ACC112 (cell line): ENCODE measurements at regions not wholly inside any gene's neighbourhood (a gene's known extent, or its start where the extent isn't known, plus 50 kb on each side); places are given as distances from the start of the nearest gene placed in this dataset.
"Not testable (repeated sequence)": the region's sequence is repeated elsewhere in the genome, so short reads cannot be mapped to it uniquely, and the experiment has no call there.

Experiments used
- H2AFZ ChIP-seq: fragments of 200-600 bp; sonication (generic); one replicate; pipeline ENCODE4 v1.6.0; 2017; ENCODE audit warnings: antibody characterized with exemption, low read length; ENCODE audit not compliant: unreplicated experiment
- H3K27ac ChIP-seq: fragments of 200-600 bp; sonication (generic); 2 replicates; pipeline ENCODE4 v1.5.1; 2014; ENCODE audit warnings: low read depth, mild to moderate bottlenecking, antibody characterized with exemption, low read length, moderate library complexity
- H3K27me3 ChIP-seq: fragments of 200-600 bp; sonication (generic); 2 replicates; pipeline ENCODE4 v1.6.1; 2014; ENCODE audit warnings: mild to moderate bottlenecking, antibody characterized with exemption, low read length, moderate library complexity, mixed read lengths; ENCODE audit not compliant: insufficient read depth
- H3K36me3 ChIP-seq: fragments of 200-600 bp; sonication (generic); 2 replicates; pipeline ENCODE4 v1.6.1; 2016; ENCODE audit warnings: mild to moderate bottlenecking, antibody characterized with exemption, low read length, moderate library complexity, mixed read lengths; ENCODE audit not compliant: insufficient read depth
- H3K4me1 ChIP-seq: fragments of 200-600 bp; sonication (generic); one replicate; pipeline ENCODE4 v1.6.1; 2016; ENCODE audit warnings: low read length, mixed read lengths; ENCODE audit not compliant: insufficient read depth, unreplicated experiment, control insufficient read depth
- H3K4me3 ChIP-seq: fragments of 200-600 bp; sonication (generic); 2 replicates; pipeline ENCODE4 v1.5.1; 2014; ENCODE audit warnings: mild to moderate bottlenecking, low read depth, low read length
- H3K79me2 ChIP-seq: fragments of 200-600 bp; sonication (generic); one replicate; pipeline ENCODE4 v1.6.0; 2016; ENCODE audit warnings: low read length; ENCODE audit not compliant: control insufficient read depth, unreplicated experiment, insufficient read depth

- Histone ChIP-seq H2AFZ (no peak overlapping the region), H3K4me3 (no peak overlapping the region), H3K79me2 (no peaks in the 10 kb centered on the region), H3K36me3 (no peaks in the 10 kb centered on the region), H3K27ac (no peak overlapping the region), H3K4me1 (no peaks in the 10 kb centered on the region), H3K27me3 (no peaks in the 10 kb centered on the region)
Observed at GRCh38 chr3:95731753-95732152, 1082.6 kb upstream of the EPHA6 start.

- Histone ChIP-seq H3K79me2 (no peaks in the 10 kb centered on the region), H3K36me3 (no peaks in the 10 kb centered on the region), H3K27ac (no peak overlapping the region), H3K4me1 (no peaks in the 10 kb centered on the region), H3K27me3 (no peaks in the 10 kb centered on the region), H2AFZ (no peak overlapping the region), H3K4me3 (no peak overlapping the region)
Observed at GRCh38 chr3:95733336-95733735, 1081.1 kb upstream of the EPHA6 start.

GRCh38 chr3:95738045-95738444 lies 1076.3 kb upstream of the EPHA6 start:
- no peaks in the 10 kb centered on the region for H3K36me3 ChIP-seq
- no peak overlapping the region for H3K4me3 ChIP-seq
- no peak overlapping the region for H2AFZ ChIP-seq
- H3K27ac ChIP-seq, result no peak overlapping the region
- no peaks in the 10 kb centered on the region for H3K27me3 ChIP-seq
- H3K79me2 ChIP-seq, result no peaks in the 10 kb centered on the region
- H3K4me1 ChIP-seq, result no peaks in the 10 kb centered on the region

GRCh38 chr3:95744896-95745295 lies 1069.5 kb upstream of the EPHA6 start:
- not testable (repeated sequence) for H3K79me2 ChIP-seq, H3K4me3 ChIP-seq, H3K27me3 ChIP-seq, H2AFZ ChIP-seq, H3K36me3 ChIP-seq, H3K4me1 ChIP-seq, H3K27ac ChIP-seq

- no peaks in the 10 kb centered on the region for H3K79me2 ChIP-seq
- no peaks in the 10 kb centered on the region for H3K36me3 ChIP-seq
- no peaks in the 10 kb centered on the region for H3K4me1 ChIP-seq
- H2AFZ ChIP-seq, result no peak overlapping the region
- no peak overlapping the region for H3K27ac ChIP-seq
- no peaks in the 10 kb centered on the region for H3K27me3 ChIP-seq
- H3K4me3 ChIP-seq, result no peak overlapping the region
Observed at GRCh38 chr3:95750097-95750496, 1064.3 kb upstream of the EPHA6 start.

GRCh38 chr3:95751509-95751908 lies 1062.9 kb upstream of the EPHA6 start:
- Histone ChIP-seq H3K4me3 (no peak overlapping the region), H2AFZ (no peak overlapping the region), H3K27ac (no peak overlapping the region), H3K4me1 (no peaks in the 10 kb centered on the region), H3K36me3 (no peaks in the 10 kb centered on the region), H3K79me2 (no peaks in the 10 kb centered on the region), H3K27me3 (no peaks in the 10 kb centered on the region)

- no peaks in the 10 kb centered on the region for H3K27me3 ChIP-seq
Observed at GRCh38 chr3:95752199-95752598, 1062.2 kb upstream of the EPHA6 start.

GRCh38 chr3:95758707-95759106 lies 1055.7 kb upstream of the EPHA6 start:
- no peak overlapping the region for H3K27ac ChIP-seq
- no peaks in the 10 kb centered on the region for H3K36me3 ChIP-seq
- H3K27me3 ChIP-seq, result no peaks in the 10 kb centered on the region
- no peaks in the 10 kb centered on the region for H3K79me2 ChIP-seq
- no peaks in the 10 kb centered on the region for H3K4me1 ChIP-seq
- no peak overlapping the region for H2AFZ ChIP-seq
- H3K4me3 ChIP-seq, result no peak overlapping the region

More at GRCh38 chr3:95752199-95752598, 1062.2 kb upstream of the EPHA6 start:
- H3K36me3 ChIP-seq, result no peaks in the 10 kb centered on the region
- H3K4me3 ChIP-seq, result no peak overlapping the region
- no peaks in the 10 kb centered on the region for H3K4me1 ChIP-seq
- H2AFZ ChIP-seq, result no peak overlapping the region
- H3K27ac ChIP-seq, result no peak overlapping the region
- H3K79me2 ChIP-seq, result no peaks in the 10 kb centered on the region

- no peaks in the 10 kb centered on the region for H3K27me3 ChIP-seq
- no peak overlapping the region for H3K4me3 ChIP-seq
- no peaks in the 10 kb centered on the region for H3K36me3 ChIP-seq
- H2AFZ ChIP-seq, result no peak overlapping the region
- H3K79me2 ChIP-seq, result no peaks in the 10 kb centered on the region
- H3K4me1 ChIP-seq, result no peaks in the 10 kb centered on the region
- no peak overlapping the region for H3K27ac ChIP-seq
Observed at GRCh38 chr3:95759614-95760301, 1054.6 kb upstream of the EPHA6 start.

- H3K27me3 ChIP-seq, result no peaks in the 10 kb centered on the region
Observed at GRCh38 chr3:95775486-95776094, 1038.8 kb upstream of the EPHA6 start.

GRCh38 chr3:95781598-95781997 lies 1032.8 kb upstream of the EPHA6 start:
- H3K4me3 ChIP-seq, result no peak overlapping the region
- H3K36me3 ChIP-seq, result no peaks in the 10 kb centered on the region
- H3K4me1 ChIP-seq, result no peaks in the 10 kb centered on the region
- no peak overlapping the region for H3K27ac ChIP-seq
- no peaks in the 10 kb centered on the region for H3K79me2 ChIP-seq
- no peak overlapping the region for H2AFZ ChIP-seq
- no peaks in the 10 kb centered on the region for H3K27me3 ChIP-seq

More at GRCh38 chr3:95775486-95776094, 1038.8 kb upstream of the EPHA6 start:
- no peaks in the 10 kb centered on the region for H3K4me1 ChIP-seq
- H3K79me2 ChIP-seq, result no peaks in the 10 kb centered on the region
- no peak overlapping the region for H3K4me3 ChIP-seq
- no peak overlapping the region for H2AFZ ChIP-seq
- no peaks in the 10 kb centered on the region for H3K36me3 ChIP-seq
- no peak overlapping the region for H3K27ac ChIP-seq
